ENCODE measurements at regions not wholly inside any gene's neighbourhood (a gene's known extent, or its start where the extent isn't known, plus 50 kb on each side); places are given as distances from the start of the nearest gene placed in this dataset.

- no peak overlapping the region for H2BK20ac ChIP-seq (ENCODE audit: low read depth, low read length, poor library complexity, severe bottlenecking)
- no peak for TF ChIP-seq CTCF (conservative IDR thresholded peaks at IDR 0.05)
- no peak overlapping the region for H3K4ac ChIP-seq (ENCODE audit: low read depth, low read length)
- H2BK12ac ChIP-seq (ENCODE audit: insufficient read length, low read depth, low read length), result no peak overlapping the region
- no peak overlapping the region for H3K9ac ChIP-seq (ENCODE audit: extremely low read depth, insufficient read length, low read length)
- H4K20me1 ChIP-seq (ENCODE audit: control insufficient read depth, insufficient read depth, insufficient read length), result no peaks in the 10 kb centered on the region
- no CpG with 5 or more reads among the region's 8 CpGs for WGBS (ENCODE audit: extremely low coverage, insufficient read length, low lambda C conversion rate)
- no peak overlapping the region for H3K18ac ChIP-seq (ENCODE audit: insufficient read length, low read depth, low read length)
- no peaks in the 10 kb centered on the region for H3K27me3 ChIP-seq (ENCODE audit: insufficient read depth, low read length)
- H3K79me2 ChIP-seq (ENCODE audit: insufficient read depth, low read length), result no peaks in the 10 kb centered on the region
- no peak overlapping the region for H3T11ph ChIP-seq (ENCODE audit: low read length)
- no peak overlapping the region for H3K56ac ChIP-seq (ENCODE audit: insufficient read length, low read depth, low read length)
- Mint-ChIP-seq H3K9me3 (peaks cover 66 to 74% of the 10 kb centered on the region in 2 experiments), H3K27me3 (ENCODE audit: low read depth) (peaks cover 3% of the 10 kb centered on the region), H3K4me3 (no peak overlapping the region), H3K27ac (no peak overlapping the region; a peak in 1 of 7 replicates), H3K4me1 (peaks cover 10 to 25% of the 10 kb centered on the region in 2 experiments), H3K36me3 (ENCODE audit: insufficient read depth in 1 of 3, low read depth in 3 of 3) (peaks cover 0 to 7% (median 5%) of the 10 kb centered on the region in 3 experiments; a peak in 4 of 7 replicates)
- H3K4me2 ChIP-seq (ENCODE audit: insufficient read depth, insufficient read length, low read length), result no peak overlapping the region
- no peak overlapping the region for H2AK5ac ChIP-seq (ENCODE audit: insufficient read length, low read length)
- H3K79me1 ChIP-seq (ENCODE audit: insufficient read depth, low read depth, low read length, poor library complexity, severe bottlenecking), result no peaks in the 10 kb centered on the region
- no peak overlapping the region for H3K27ac ChIP-seq (ENCODE audit: insufficient read length, low read depth, low read length)
- no peak overlapping the region for H3K23ac ChIP-seq (ENCODE audit: insufficient read length, low read depth, low read length)
- no peak overlapping the region for H4K5ac ChIP-seq (ENCODE audit: insufficient read length, low read depth, low read length)
- no peaks in the 10 kb centered on the region for H3K9me3 ChIP-seq (ENCODE audit: control insufficient read depth, low read depth, low read length)
- no peak overlapping the region for H2BK5ac ChIP-seq (ENCODE audit: insufficient read length, low read length)
- no peak overlapping the region for H3K14ac ChIP-seq (ENCODE audit: insufficient read depth, low read length)
- no peak overlapping the region for H2AFZ ChIP-seq (ENCODE audit: low read length)
- no peak for DNase-seq
- no peak overlapping the region for H4K8ac ChIP-seq (replicated peaks; ENCODE audit: insufficient read length, low read depth, low read length)
- no peaks in the 10 kb centered on the region for H3K23me2 ChIP-seq (ENCODE audit: insufficient read length, low read depth, low read length, poor library complexity, severe bottlenecking)
- H3K4me1 ChIP-seq (ENCODE audit: insufficient read depth, low read length), result no peaks in the 10 kb centered on the region; the same call in 1 of the 2 replicates
- H4K91ac ChIP-seq (ENCODE audit: insufficient read length, low read depth, low read length), result no peak overlapping the region
- H2BK120ac ChIP-seq (ENCODE audit: low read depth, low read length, poor library complexity, severe bottlenecking), result no peak overlapping the region
- H2BK15ac ChIP-seq (ENCODE audit: low read depth, low read length), result no peak overlapping the region
These were observed 207.0 kb downstream of the BCOR start for GRCh38 chrX:39890807-39891206.

All from H9 (cell line).